ENCODE measurements at regions not wholly inside any gene's neighbourhood (a gene's known extent, or its start where the extent isn't known, plus 50 kb on each side); places are given as distances from the start of the nearest gene placed in this dataset.
"Not testable (repeated sequence)": the region's sequence is repeated elsewhere in the genome, so short reads cannot be mapped to it uniquely, and the experiment has no call there.

- DNase-seq, result no peak
- Histone ChIP-seq H2AFZ (ENCODE audit: low read depth, low read length) (no peak overlapping the region), H3K4me2 (ENCODE audit: insufficient read depth, low read length) (no peak overlapping the region)
Observed at GRCh38 chr18:21980744-21981143, 188.6 kb upstream of the GATA6 start.

DNA sequence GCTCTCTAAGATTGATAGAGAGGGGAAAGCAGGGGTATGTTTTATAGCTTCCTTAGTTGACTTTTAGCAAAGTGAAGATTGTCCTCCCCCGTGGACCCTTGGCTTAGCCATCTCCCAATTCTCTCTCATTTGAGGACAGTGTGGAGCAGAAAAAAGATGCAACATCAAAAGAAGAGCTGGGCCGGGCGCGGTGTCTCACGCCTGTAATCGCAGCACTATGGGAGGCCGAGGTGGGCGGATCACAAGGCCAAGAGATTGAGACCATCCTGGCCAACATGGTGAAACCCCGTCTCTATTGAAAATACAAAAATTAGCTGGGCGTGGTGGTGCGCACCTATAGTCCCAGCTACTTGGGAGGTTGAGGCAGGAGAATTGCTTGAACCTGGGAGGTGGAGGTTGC is 187.9 kb upstream of the GATA6 start:
- not testable (repeated sequence) for H3K4me3 ChIP-seq (ENCODE audit: low read depth in 1 of 2, low read length in 2 of 2); ATAC-seq (ENCODE audit: insufficient read depth, low read depth); H3K9me3 ChIP-seq (ENCODE audit: insufficient read depth, low read length, severe bottlenecking); H3K9ac ChIP-seq (ENCODE audit: low read depth, low read length); H4K20me1 ChIP-seq (ENCODE audit: insufficient read depth, low read length); H2AFZ ChIP-seq (ENCODE audit: low read depth, low read length); H3K4me1 ChIP-seq (ENCODE audit: insufficient read depth, low read length); H3K36me3 ChIP-seq (ENCODE audit: insufficient read depth, low read length); DNase-seq; H3K27me3 ChIP-seq (ENCODE audit: insufficient read depth, low read length, poor library complexity); H3K79me2 ChIP-seq (ENCODE audit: insufficient read depth, low read length); H3K27ac ChIP-seq (ENCODE audit: low read length); H3K4me2 ChIP-seq (ENCODE audit: insufficient read depth, low read length)

More at GRCh38 chr18:21980744-21981143, 188.6 kb upstream of the GATA6 start:
- Histone ChIP-seq H3K9ac (ENCODE audit: low read depth, low read length) (no peak overlapping the region), H3K9me3 (ENCODE audit: insufficient read depth, low read length, severe bottlenecking) (no peaks in the 10 kb centered on the region), H4K20me1 (ENCODE audit: insufficient read depth, low read length) (no peaks in the 10 kb centered on the region), H3K4me1 (ENCODE audit: insufficient read depth, low read length) (no peaks in the 10 kb centered on the region), H3K27ac (ENCODE audit: low read length) (no peak overlapping the region), H3K27me3 (ENCODE audit: insufficient read depth, low read length, poor library complexity) (no peaks in the 10 kb centered on the region), H3K79me2 (ENCODE audit: insufficient read depth, low read length) (no peaks in the 10 kb centered on the region), H3K36me3 (ENCODE audit: insufficient read depth, low read length) (no peaks in the 10 kb centered on the region), H3K4me3 (ENCODE audit: low read depth in 1 of 2, low read length in 2 of 2) (no peak overlapping the region)
- ATAC-seq (ENCODE audit: insufficient read depth, low read depth), result no peak
- TF ChIP-seq CTCF (IDR thresholded peaks at IDR 0.05; ENCODE audit: borderline replicate concordance, extremely low read depth, low read length, poor library complexity, severe bottlenecking) (no peak), EZH2 (IDR thresholded peaks at IDR 0.05; ENCODE audit: borderline replicate concordance, low read depth, low read length, severe bottlenecking) (no peak)

DNA sequence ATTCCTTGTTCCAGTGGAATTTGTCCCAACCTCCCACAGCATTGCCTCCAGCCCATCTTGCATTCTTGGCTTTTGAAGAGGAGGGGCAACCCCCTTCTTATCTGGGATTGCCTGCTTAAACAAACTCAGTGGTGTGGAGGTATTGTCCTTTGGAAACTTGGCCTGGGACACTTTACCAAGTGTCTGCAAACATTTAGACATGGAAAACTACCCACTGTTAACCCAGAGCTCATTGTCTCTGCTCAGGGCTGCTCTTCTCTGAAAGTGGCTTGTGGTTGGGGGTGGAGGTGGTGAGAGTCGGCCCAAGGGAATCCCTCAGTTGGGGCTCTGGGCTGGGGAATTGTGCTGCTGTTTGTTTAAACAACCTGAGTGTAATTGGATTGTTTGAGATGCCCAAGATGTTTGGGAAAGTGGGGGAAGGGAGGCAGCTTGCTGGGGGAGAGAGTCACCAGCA is 178.3 kb upstream of the GATA6 start:
- no peaks in the 10 kb centered on the region for H3K79me2 ChIP-seq (ENCODE audit: insufficient read depth, low read length)
- H3K36me3 ChIP-seq (ENCODE audit: insufficient read depth, low read length), result no peaks in the 10 kb centered on the region
- H3K27me3 ChIP-seq (ENCODE audit: insufficient read depth, low read length, poor library complexity), result no peaks in the 10 kb centered on the region
- no peaks in the 10 kb centered on the region for H3K9me3 ChIP-seq (ENCODE audit: insufficient read depth, low read length, severe bottlenecking)
- H2AFZ ChIP-seq (ENCODE audit: low read depth, low read length), result no peak overlapping the region
- H4K20me1 ChIP-seq (ENCODE audit: insufficient read depth, low read length), result no peaks in the 10 kb centered on the region
- TF ChIP-seq EZH2 (IDR thresholded peaks at IDR 0.05; ENCODE audit: borderline replicate concordance, low read depth, low read length, severe bottlenecking), result no peak
- H3K9ac ChIP-seq (ENCODE audit: low read depth, low read length), result no peak overlapping the region
- ATAC-seq (ENCODE audit: insufficient read depth, low read depth) (no peak), DNase-seq (no peak)
- H3K4me1 ChIP-seq (ENCODE audit: insufficient read depth, low read length), result no peaks in the 10 kb centered on the region
- H3K4me3 ChIP-seq (ENCODE audit: low read depth in 1 of 2, low read length in 2 of 2), result no peak overlapping the region
- H3K4me2 ChIP-seq (ENCODE audit: insufficient read depth, low read length), result no peak overlapping the region
- H3K27ac ChIP-seq (ENCODE audit: low read length), result no peak overlapping the region

GRCh38 chr18:21991886-21992285 is 177.5 kb upstream of the GATA6 start:
- ATAC-seq (ENCODE audit: insufficient read depth, low read depth), result no peak

More at GRCh38 chr18:21991886-21992285, 177.5 kb upstream of the GATA6 start:
- H3K27me3 ChIP-seq (ENCODE audit: insufficient read depth, low read length, poor library complexity), result no peaks in the 10 kb centered on the region
- no peak overlapping the region for H2AFZ ChIP-seq (ENCODE audit: low read depth, low read length)
- TF ChIP-seq EZH2 (IDR thresholded peaks at IDR 0.05; ENCODE audit: borderline replicate concordance, low read depth, low read length, severe bottlenecking) (no peak), CTCF (IDR thresholded peaks at IDR 0.05; ENCODE audit: borderline replicate concordance, extremely low read depth, low read length, poor library complexity, severe bottlenecking) (no peak)
- no peaks in the 10 kb centered on the region for H3K4me1 ChIP-seq (ENCODE audit: insufficient read depth, low read length)
- H3K9me3 ChIP-seq (ENCODE audit: insufficient read depth, low read length, severe bottlenecking), result no peaks in the 10 kb centered on the region
- H3K9ac ChIP-seq (ENCODE audit: low read depth, low read length), result no peak overlapping the region
- H3K36me3 ChIP-seq (ENCODE audit: insufficient read depth, low read length), result no peaks in the 10 kb centered on the region
- no peaks in the 10 kb centered on the region for H3K79me2 ChIP-seq (ENCODE audit: insufficient read depth, low read length)
- DNase-seq, result no peak
- H4K20me1 ChIP-seq (ENCODE audit: insufficient read depth, low read length), result no peaks in the 10 kb centered on the region
- H3K4me2 ChIP-seq (ENCODE audit: insufficient read depth, low read length), result no peak overlapping the region
- no peak overlapping the region for H3K27ac ChIP-seq (ENCODE audit: low read length)
- no peak overlapping the region for H3K4me3 ChIP-seq (ENCODE audit: low read depth in 1 of 2, low read length in 2 of 2)
